Kidney (tissue), 13 donors: ENCODE measurements at regions not wholly inside any gene's neighbourhood (a gene's known extent, or its start where the extent isn't known, plus 50 kb on each side); places are given as distances from the start of the nearest gene placed in this dataset.

Source experiments
- DNase-seq, 5 donors: peaks; one replicate each; pipeline ENCODE4 v3.0.0-alpha.2; 2013 to 2020
- FAIRE-seq: peaks from 2 replicates; lab custom pipeline; 2012; peaks lifted over from hg19 to GRCh38; lab: Jason Lieb, UNC
- H3K27ac ChIP-seq, 2 donors: one replicate each; pipeline ENCODE4 v1.7.0; 2013; ENCODE audit warnings: low read depth in 2 of 2, low read length in 2 of 2, inconsistent platforms in 1 of 2
- H3K27me3 ChIP-seq: one replicate; pipeline ENCODE4 v1.7.1; 2013; ENCODE audit warnings: low read length, inconsistent platforms; ENCODE audit not compliant: control insufficient read depth, insufficient read depth
- H3K36me3 ChIP-seq, 3 donors: one replicate each; pipeline versions ENCODE4 v1.7.0 to v1.7.1; 2013; ENCODE audit warnings: low read length in 3 of 3, control low read depth in 1 of 3, inconsistent platforms in 1 of 3; ENCODE audit not compliant: insufficient read depth in 3 of 3, control insufficient read depth in 2 of 3
- H3K4me1 ChIP-seq, 3 donors: one replicate each; pipeline versions ENCODE4 v1.7.0 to v1.7.1; 2013; ENCODE audit warnings: low read length in 3 of 3, inconsistent platforms in 1 of 3, low read depth in 1 of 3; ENCODE audit not compliant: control insufficient read depth in 2 of 3, insufficient read depth in 2 of 3
- H3K4me3 ChIP-seq, 3 donors: one replicate each; pipeline versions ENCODE4 v1.7.0 to v1.8.1; 2013; ENCODE audit warnings: low read length in 3 of 3, control low read depth in 1 of 3, inconsistent platforms in 1 of 3
- H3K9ac ChIP-seq, 3 donors: one replicate each; pipeline versions ENCODE4 v1.7.0 to v1.7.1; 2013; ENCODE audit warnings: low read length in 3 of 3, control low read depth in 1 of 3, inconsistent platforms in 1 of 3
- H3K9me3 ChIP-seq, 3 donors: one replicate each; pipeline versions ENCODE4 v1.7.0 to v1.7.1; 2013; ENCODE audit warnings: low read length in 3 of 3, control low read depth in 1 of 3, inconsistent platforms in 1 of 3; ENCODE audit not compliant: control insufficient read depth in 2 of 3, insufficient read depth in 1 of 3
- CTCF ChIP-seq: IDR thresholded peaks from 3 replicates; pipeline ENCODE4 v1.5.1; 2012; ENCODE audit warnings: mild to moderate bottlenecking, moderate library complexity, borderline replicate concordance; ENCODE audit not compliant: insufficient read depth; ENCODE audit errors: extremely low read depth
- intact Hi-C: fragments of 100-400 bp; cut with DNase I; formaldehyde crosslinking; loops from one replicate; pipeline ENCODE4 v1.11.1; 2022
- donor health status: control.
- donor health status: control.
- donor health status: control.
- donor health status: control.
- donor health status: control.
- donor health status: DM: yes; HTN: yes; CAD: no.
- donor health status: Normal renal cell carcinoma (clear cell type).

- TF ChIP-seq CTCF: no peak
- peak in 1 of 5 donors; percentile 9 for DNase-seq
- Histone ChIP-seq H3K36me3 (no peaks in the 10 kb centered on the region), H3K4me1 (no peaks in the 10 kb centered on the region), H3K9ac (no peak overlapping the region), H3K9me3 (no peaks in the 10 kb centered on the region), H3K27ac (no peak overlapping the region), H3K27me3 (no peaks in the 10 kb centered on the region), H3K4me3 (no peak overlapping the region)
- no peak for FAIRE-seq
- intact Hi-C loops: no loop called here
These were observed 395.5 kb upstream of the NBEA start for GRCh38 chr13:34546344-34547250.

DNA sequence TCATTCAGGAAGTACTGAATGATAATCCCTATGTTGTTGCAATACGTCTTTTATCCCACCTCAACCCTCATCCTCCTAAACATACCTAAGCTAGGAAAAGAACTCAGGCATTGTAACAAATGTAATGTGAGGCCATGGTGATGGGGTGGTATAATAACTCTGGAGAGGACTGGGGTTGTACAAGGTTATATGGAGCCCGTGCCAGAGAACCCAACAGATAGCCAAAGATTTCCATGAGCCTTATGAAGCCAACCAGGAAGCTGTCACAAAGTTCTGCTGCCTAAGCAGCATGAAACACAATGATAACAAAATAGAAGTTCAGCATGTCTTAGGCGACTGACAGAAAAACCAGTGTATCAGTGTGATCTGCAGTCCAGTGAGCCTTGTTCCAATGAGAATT lies 394.1 kb upstream of the NBEA start:
- no peaks in the 10 kb centered on the region for H3K36me3 ChIP-seq
- H3K9me3 ChIP-seq: no peaks in the 10 kb centered on the region
- no peak for DNase-seq
- no peak overlapping the region for H3K9ac ChIP-seq
- no peak for FAIRE-seq
- no peaks in the 10 kb centered on the region for H3K4me1 ChIP-seq
- TF ChIP-seq CTCF: no peak
- H3K4me3 ChIP-seq: no peak overlapping the region
- H3K27me3 ChIP-seq: no peaks in the 10 kb centered on the region
- no peak overlapping the region for H3K27ac ChIP-seq
- intact Hi-C loops: no loop called here

GRCh38 chr13:34553376-34553775 lies 388.7 kb upstream of the NBEA start:
- no peak overlapping the region for H3K4me3 ChIP-seq

More at GRCh38 chr13:34553376-34553775, 388.7 kb upstream of the NBEA start:
- DNase-seq (no peak), FAIRE-seq (no peak)
- intact Hi-C loops: no loop called here
- no peaks in the 10 kb centered on the region for H3K36me3 ChIP-seq
- no peak overlapping the region for H3K9ac ChIP-seq
- H3K4me1 ChIP-seq: no peaks in the 10 kb centered on the region
- H3K9me3 ChIP-seq: no peaks in the 10 kb centered on the region
- no peak overlapping the region for H3K27ac ChIP-seq
- H3K27me3 ChIP-seq: no peaks in the 10 kb centered on the region
- TF ChIP-seq CTCF: no peak
